ACC112 (cell line): ENCODE measurements at regions not wholly inside any gene's neighbourhood (a gene's known extent, or its start where the extent isn't known, plus 50 kb on each side); places are given as distances from the start of the nearest gene placed in this dataset.

Source experiments
- H2AFZ ChIP-seq: fragments of 200-600 bp; sonication (generic); one replicate; pipeline ENCODE4 v1.6.0; 2017; ENCODE audit warnings: antibody characterized with exemption, low read length; ENCODE audit not compliant: unreplicated experiment
- H3K27ac ChIP-seq: fragments of 200-600 bp; sonication (generic); 2 replicates; pipeline ENCODE4 v1.5.1; 2014; ENCODE audit warnings: low read depth, mild to moderate bottlenecking, antibody characterized with exemption, low read length, moderate library complexity
- H3K27me3 ChIP-seq: fragments of 200-600 bp; sonication (generic); 2 replicates; pipeline ENCODE4 v1.6.1; 2014; ENCODE audit warnings: mild to moderate bottlenecking, antibody characterized with exemption, low read length, moderate library complexity, mixed read lengths; ENCODE audit not compliant: insufficient read depth
- H3K36me3 ChIP-seq: fragments of 200-600 bp; sonication (generic); 2 replicates; pipeline ENCODE4 v1.6.1; 2016; ENCODE audit warnings: mild to moderate bottlenecking, antibody characterized with exemption, low read length, moderate library complexity, mixed read lengths; ENCODE audit not compliant: insufficient read depth
- H3K4me1 ChIP-seq: fragments of 200-600 bp; sonication (generic); one replicate; pipeline ENCODE4 v1.6.1; 2016; ENCODE audit warnings: low read length, mixed read lengths; ENCODE audit not compliant: insufficient read depth, unreplicated experiment, control insufficient read depth
- H3K4me3 ChIP-seq: fragments of 200-600 bp; sonication (generic); 2 replicates; pipeline ENCODE4 v1.5.1; 2014; ENCODE audit warnings: mild to moderate bottlenecking, low read depth, low read length
- H3K79me2 ChIP-seq: fragments of 200-600 bp; sonication (generic); one replicate; pipeline ENCODE4 v1.6.0; 2016; ENCODE audit warnings: low read length; ENCODE audit not compliant: control insufficient read depth, unreplicated experiment, insufficient read depth

DNA sequence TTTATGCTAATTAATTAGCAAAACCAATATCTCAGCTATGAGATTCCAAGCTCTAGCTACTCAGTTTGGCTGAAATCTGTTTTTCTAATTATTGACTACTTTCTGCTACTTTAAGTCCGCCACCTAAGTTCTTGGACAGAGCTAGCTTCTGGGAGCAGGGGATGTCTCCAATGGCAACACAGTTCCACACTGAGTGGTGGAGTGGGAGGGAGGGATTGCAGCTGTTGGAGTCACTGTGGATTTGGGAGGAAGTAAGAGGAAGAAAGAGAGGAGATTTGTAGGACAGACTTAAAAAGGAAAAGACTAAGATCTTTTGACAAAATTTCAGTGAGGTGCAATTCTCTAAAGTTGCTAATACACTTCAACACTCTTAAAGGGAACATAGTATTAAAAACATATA lies 450.8 kb downstream of the NFIB start:
- H3K27ac ChIP-seq = no peak overlapping the region
- H3K79me2 ChIP-seq = no peaks in the 10 kb centered on the region
- no peaks in the 10 kb centered on the region for H3K36me3 ChIP-seq
- peaks cover 22% of the 10 kb centered on the region for H3K4me1 ChIP-seq
- no peak overlapping the region for H3K4me3 ChIP-seq
- no peak overlapping the region for H2AFZ ChIP-seq
- no peaks in the 10 kb centered on the region for H3K27me3 ChIP-seq

DNA sequence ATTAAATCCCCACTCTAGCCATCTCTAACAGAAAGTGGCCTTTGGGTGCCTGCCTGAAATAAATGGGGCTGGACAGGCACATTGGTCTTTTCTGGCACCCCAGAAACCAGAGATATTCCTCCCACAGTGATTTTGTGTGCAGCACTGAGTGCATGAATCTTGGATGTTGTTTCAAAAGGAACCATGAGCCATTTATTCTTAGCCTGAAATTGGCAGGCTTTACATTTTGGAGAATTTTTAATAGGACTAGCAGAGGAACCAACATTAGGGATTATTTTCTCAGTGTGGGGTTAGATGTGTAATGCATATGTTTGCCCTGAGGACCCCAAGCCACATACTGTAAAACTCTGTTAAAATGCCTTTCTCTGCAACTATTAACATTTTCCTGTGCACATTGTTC lies 451.3 kb downstream of the NFIB start:
- no peak overlapping the region for H3K27ac ChIP-seq
- no peak overlapping the region for H3K4me3 ChIP-seq
- no peaks in the 10 kb centered on the region for H3K36me3 ChIP-seq
- peaks cover 27% of the 10 kb centered on the region for H3K4me1 ChIP-seq
- no peaks in the 10 kb centered on the region for H3K79me2 ChIP-seq
- no peaks in the 10 kb centered on the region for H3K27me3 ChIP-seq
- no peak overlapping the region for H2AFZ ChIP-seq

DNA sequence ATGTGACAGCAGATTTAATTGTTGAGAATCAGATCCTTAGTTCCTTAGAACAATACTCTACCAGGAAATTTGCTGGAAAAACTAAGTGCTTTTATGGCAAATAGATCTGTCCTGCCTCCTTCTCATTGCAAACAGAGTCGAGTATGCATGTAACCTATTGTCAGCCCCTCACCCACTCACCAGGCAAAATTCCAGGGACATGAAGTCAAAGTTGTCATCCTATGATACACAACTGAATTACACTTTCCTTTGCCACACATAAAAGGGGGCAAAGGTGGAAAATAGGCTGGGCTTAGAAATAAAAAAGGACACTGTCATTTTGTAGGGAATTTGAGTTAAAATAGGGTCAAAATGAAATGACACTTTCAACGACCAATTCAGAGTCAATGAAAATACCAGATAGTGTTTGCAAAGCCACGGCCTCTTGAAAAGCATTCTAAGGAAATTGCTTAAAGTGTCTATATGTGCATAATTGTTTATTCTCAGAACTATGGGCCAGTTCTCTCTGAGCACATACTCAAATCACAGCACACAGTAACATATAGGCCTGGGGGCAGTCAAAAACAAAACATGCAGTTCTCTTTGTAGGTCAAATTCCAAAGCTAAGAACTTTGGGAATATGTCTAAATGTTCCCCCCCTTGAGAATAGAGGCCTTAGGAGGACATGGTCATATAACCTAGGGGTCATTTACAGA lies 452.8 kb downstream of the NFIB start:
- Histone ChIP-seq H2AFZ (peak overlapping the region; percentile 17), H3K79me2 (no peaks in the 10 kb centered on the region), H3K27ac (peak overlapping the region; percentile 85), H3K36me3 (no peaks in the 10 kb centered on the region), H3K4me3 (no peak overlapping the region), H3K4me1 (peaks cover 30% of the 10 kb centered on the region), H3K27me3 (no peaks in the 10 kb centered on the region)

DNA sequence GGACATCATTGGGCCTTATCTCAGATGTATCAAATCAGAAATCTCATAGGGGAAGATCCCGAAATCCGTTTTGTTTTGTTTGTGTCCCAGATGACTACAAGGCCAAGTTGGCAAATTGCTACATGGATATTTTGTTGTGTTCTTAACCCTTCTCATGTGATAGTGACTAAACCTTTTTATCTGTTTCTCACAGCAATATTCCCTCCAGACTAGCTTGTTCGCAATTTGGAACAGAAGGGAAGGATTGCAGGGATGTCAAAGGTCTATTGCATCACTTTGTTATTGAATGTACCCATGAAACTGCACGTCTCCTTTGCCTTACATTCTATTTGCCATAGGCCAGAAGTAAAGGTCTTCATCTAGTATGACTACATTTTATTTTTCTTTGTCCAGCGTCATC lies 453.9 kb downstream of the NFIB start:
- Histone ChIP-seq H3K36me3 (no peaks in the 10 kb centered on the region), H2AFZ (peak overlapping the region; percentile 15), H3K79me2 (no peaks in the 10 kb centered on the region), H3K27ac (peak overlapping the region; percentile 85), H3K4me3 (no peak overlapping the region), H3K27me3 (no peaks in the 10 kb centered on the region), H3K4me1 (peaks cover 29% of the 10 kb centered on the region)

DNA sequence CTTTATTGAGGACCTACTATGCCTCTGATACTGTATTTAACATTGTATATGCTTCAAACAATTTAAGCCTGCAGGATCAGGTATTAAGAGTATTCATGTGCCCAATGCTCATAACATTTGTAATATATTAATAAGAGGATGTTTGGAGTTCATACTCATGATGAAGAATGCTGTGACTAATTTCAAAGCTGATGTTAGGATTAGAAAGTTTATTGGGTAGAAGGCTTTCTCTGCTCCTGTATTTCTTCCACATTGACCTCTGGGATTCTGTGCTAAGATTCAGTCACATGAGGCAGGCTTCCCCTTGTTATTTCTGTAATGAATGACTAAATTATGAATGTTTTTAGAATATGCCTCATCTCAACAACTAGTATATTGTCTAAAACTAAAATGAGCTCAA lies 456.4 kb downstream of the NFIB start:
- Histone ChIP-seq H3K27me3 (no peaks in the 10 kb centered on the region), H3K79me2 (no peaks in the 10 kb centered on the region), H3K4me3 (no peak overlapping the region), H3K36me3 (no peaks in the 10 kb centered on the region), H3K27ac (peak overlapping the region; percentile 8; the same call in 1 of the 2 replicates), H3K4me1 (peaks cover 29% of the 10 kb centered on the region), H2AFZ (no peak overlapping the region)

DNA sequence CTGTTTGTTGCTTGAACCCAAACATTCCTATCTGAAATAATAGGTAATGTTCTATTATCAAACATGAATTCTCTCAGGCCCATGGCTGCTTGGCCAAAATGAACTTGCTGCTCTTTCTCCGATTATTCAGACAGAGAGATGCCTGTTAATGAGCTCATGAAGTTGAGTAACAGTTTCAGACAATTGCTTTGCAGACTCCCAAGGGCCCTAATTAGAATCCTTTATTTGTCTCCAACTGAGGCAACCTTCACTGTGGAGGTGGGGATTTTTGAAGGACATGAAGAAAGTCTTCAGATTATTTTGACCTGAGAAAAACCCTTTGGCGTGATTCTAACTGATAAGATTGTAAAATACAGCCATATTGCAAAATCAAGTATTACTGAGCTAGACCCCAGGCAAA lies 466.7 kb downstream of the NFIB start:
- H3K4me3 ChIP-seq = no peak overlapping the region
- H2AFZ ChIP-seq = no peak overlapping the region
- no peaks in the 10 kb centered on the region for H3K36me3 ChIP-seq
- H3K4me1 ChIP-seq = no peaks in the 10 kb centered on the region
- H3K79me2 ChIP-seq = no peaks in the 10 kb centered on the region
- H3K27me3 ChIP-seq = no peaks in the 10 kb centered on the region
- H3K27ac ChIP-seq = no peak overlapping the region

DNA sequence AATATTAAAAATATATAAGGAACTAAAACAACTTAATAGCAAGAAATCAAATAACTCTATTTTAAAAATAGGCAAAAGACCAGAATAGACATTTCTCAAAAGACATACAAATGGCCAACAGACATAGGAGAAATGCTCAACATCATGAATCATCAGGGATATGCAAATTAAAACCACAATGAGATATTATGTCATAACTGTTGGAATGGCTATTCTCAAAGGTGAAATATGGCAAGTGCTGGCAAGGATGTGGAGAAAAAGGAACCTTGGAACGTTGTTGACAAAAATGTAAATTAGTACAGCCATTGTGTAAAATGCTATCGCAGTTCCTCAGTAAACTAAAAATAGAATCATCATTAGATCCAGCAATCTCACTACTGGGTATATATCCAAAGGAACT lies 468.5 kb downstream of the NFIB start:
- Histone ChIP-seq H3K27me3 (no peaks in the 10 kb centered on the region), H3K4me3 (no peak overlapping the region), H3K36me3 (no peaks in the 10 kb centered on the region), H3K27ac (no peak overlapping the region), H3K4me1 (no peaks in the 10 kb centered on the region), H3K79me2 (no peaks in the 10 kb centered on the region), H2AFZ (no peak overlapping the region)

DNA sequence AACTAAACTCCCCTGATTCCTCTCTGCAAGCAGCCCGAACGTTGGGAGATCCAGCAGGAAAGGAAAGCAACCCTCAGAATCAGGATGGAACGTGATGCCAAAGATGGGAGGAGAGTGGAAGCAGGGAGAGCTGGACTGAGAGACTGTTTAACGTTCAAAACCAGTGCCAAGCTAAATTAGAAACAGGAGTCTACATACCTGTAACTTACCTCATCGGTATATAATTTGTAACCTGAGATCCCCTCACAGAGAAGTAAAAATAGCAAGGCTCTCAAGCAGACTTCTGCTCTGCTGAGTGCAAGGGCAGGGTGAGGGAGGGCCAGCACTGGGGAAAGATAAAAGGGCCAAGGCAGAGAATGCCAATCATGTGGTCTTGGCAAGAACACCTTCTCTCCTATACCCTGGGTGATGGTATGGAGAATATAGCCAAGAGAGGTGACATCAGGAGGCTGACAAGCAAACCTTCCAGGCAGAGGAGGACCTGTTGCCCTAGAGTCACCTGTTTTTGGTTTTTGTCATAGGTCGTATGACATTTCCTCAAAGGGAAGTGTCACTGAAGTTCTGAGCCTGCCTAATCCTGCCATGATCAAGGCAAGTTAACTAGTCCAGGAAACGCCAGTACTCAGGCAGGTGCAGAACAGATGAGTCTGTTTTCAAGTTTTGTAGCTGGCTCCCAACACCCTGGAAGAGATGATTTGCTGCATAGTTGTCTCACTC lies 472.0 kb downstream of the NFIB start:
- Histone ChIP-seq H3K79me2 (no peaks in the 10 kb centered on the region), H3K27me3 (no peaks in the 10 kb centered on the region), H3K36me3 (no peaks in the 10 kb centered on the region), H2AFZ (no peak overlapping the region), H3K4me1 (no peaks in the 10 kb centered on the region), H3K27ac (no peak overlapping the region), H3K4me3 (no peak overlapping the region)

DNA sequence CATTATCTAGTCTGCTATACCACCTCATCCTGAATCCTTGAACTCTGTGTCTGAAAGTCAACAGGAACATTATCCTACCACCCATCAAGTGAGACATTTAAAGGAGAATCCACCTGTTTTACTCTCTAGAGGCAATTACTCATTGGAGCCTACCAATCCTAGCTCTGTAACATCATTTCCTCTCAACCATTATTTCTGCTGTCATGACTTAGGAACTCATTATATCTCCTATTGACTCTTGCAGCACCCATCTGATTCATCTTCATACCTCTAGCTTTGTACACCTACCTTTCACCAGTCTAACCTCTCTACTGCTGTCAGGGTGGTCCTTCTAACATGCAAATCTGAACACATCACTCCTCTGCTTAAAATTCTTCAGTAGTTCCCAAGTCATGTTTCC lies 481.5 kb downstream of the NFIB start:
- Histone ChIP-seq H3K36me3 (no peaks in the 10 kb centered on the region), H3K27ac (no peak overlapping the region), H3K4me3 (no peak overlapping the region), H2AFZ (no peak overlapping the region), H3K4me1 (no peaks in the 10 kb centered on the region), H3K79me2 (no peaks in the 10 kb centered on the region), H3K27me3 (no peaks in the 10 kb centered on the region)

DNA sequence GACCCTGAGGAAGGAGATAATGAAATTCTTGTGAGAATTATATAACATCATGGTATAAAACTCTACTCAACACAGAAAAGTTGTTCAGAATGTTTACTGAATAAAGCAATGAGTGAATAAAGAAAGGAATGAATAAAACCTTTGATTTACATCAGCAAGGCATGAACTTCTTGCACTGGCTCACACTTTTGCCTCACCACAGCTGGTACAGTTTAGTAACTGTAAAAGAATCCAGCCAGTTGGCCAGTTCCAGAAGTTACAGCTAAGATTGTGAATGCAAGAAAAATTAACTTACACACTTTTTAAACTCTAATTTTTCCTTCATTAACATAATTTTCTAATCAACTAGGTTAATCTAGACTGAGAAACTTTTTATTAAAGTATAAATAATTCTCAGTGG lies 490.9 kb downstream of the NFIB start:
- H3K27ac ChIP-seq = no peak overlapping the region
- no peaks in the 10 kb centered on the region for H3K4me1 ChIP-seq
- H3K4me3 ChIP-seq = no peak overlapping the region
- H2AFZ ChIP-seq = no peak overlapping the region
- no peaks in the 10 kb centered on the region for H3K79me2 ChIP-seq
- H3K36me3 ChIP-seq = no peaks in the 10 kb centered on the region
- no peaks in the 10 kb centered on the region for H3K27me3 ChIP-seq

DNA sequence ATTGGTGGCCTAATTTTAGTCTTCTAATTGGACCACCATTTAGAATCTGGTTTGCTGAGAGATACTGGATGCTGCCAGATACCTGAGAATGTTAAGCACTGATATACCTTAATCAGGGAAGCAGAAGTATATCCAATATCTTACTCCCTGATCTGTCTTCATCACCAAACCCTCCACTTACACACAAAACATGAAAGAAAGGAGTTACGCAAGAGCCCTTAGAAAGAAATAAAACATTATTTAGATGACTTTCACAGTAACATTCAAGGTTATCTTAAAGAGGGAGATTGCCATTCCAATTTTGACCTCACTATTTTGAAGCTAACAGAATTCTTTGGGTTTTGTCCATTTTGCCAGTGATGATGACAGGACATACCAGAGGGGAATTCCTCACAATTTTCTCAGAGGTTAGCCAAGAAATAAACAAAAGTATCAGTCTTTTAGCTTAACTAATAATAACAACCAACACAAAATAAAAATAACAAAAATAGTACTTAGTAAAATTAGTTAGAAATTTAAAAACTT lies 496.1 kb downstream of the NFIB start:
- Histone ChIP-seq H2AFZ (no peak overlapping the region), H3K79me2 (no peaks in the 10 kb centered on the region), H3K36me3 (no peaks in the 10 kb centered on the region), H3K4me1 (no peaks in the 10 kb centered on the region), H3K27me3 (no peaks in the 10 kb centered on the region), H3K27ac (no peak overlapping the region), H3K4me3 (no peak overlapping the region)
